Naive thymus-derived CD8-positive, alpha-beta T cell (primary cell): ENCODE measurements at regions not wholly inside any gene's neighbourhood (a gene's known extent, or its start where the extent isn't known, plus 50 kb on each side); places are given as distances from the start of the nearest gene placed in this dataset.

Experiments
- ATAC-seq, 2 donors: fragments of 150-1000 bp; cut with Tn5 transposase in 1 of 2; sonication (Bioruptor Pico), chemical (Tn5 transposase) in 1 of 2; 1 replicate in 1 of 2; 2 replicates in 1 of 2; pipeline ENCODE4 v1.10.0; 2021; ENCODE audit warnings: mild to moderate bottlenecking in 2 of 2, moderate library complexity in 2 of 2
- POLR2A ChIA-PET: fragments of 350-600 bp; sonication (Branson Sonifier 250); formaldehyde crosslinking; loops from one replicate; lab custom pipeline; 2021; ENCODE audit warnings: antibody characterized with exemption; lab: Charles Lee
- DNase-seq, 10 donors: peaks; one replicate each; pipeline versions ENCODE4 v3.0.0 to v3.0.0-alpha.2; 2020 to 2022
- H3K27ac Mint-ChIP-seq, 10 donors: one replicate each; pipeline ENCODE4 v1.8.0; 2020 to 2022; ENCODE audit warnings: mild to moderate bottlenecking in 10 of 10, mixed read lengths in 10 of 10, moderate library complexity in 4 of 10, inconsistent platforms in 1 of 10
- H3K27me3 Mint-ChIP-seq, 5 donors: one replicate each; pipeline ENCODE4 v1.8.0; 2021 to 2022; ENCODE audit warnings: mixed read lengths in 5 of 5
- H3K36me3 Mint-ChIP-seq, 3 donors: one replicate each; pipeline ENCODE4 v1.8.0; 2020 to 2022; ENCODE audit warnings: mixed read lengths in 3 of 3, mild to moderate bottlenecking in 2 of 3, inconsistent platforms in 1 of 3
- H3K4me1 Mint-ChIP-seq, 4 donors: one replicate each; pipeline ENCODE4 v1.8.0; 2021 to 2022; ENCODE audit warnings: mixed read lengths in 4 of 4
- H3K4me3 Mint-ChIP-seq, 10 donors: one replicate each; pipeline ENCODE4 v1.8.0; 2020 to 2022; ENCODE audit warnings: mild to moderate bottlenecking in 10 of 10, mixed read lengths in 10 of 10, moderate library complexity in 6 of 10, inconsistent platforms in 1 of 10
- H3K9me3 Mint-ChIP-seq, 9 donors: one replicate each; pipeline ENCODE4 v1.8.0; 2020 to 2022; ENCODE audit warnings: mixed read lengths in 9 of 9, mild to moderate bottlenecking in 3 of 9, inconsistent platforms in 1 of 9, moderate library complexity in 1 of 9

DNA sequence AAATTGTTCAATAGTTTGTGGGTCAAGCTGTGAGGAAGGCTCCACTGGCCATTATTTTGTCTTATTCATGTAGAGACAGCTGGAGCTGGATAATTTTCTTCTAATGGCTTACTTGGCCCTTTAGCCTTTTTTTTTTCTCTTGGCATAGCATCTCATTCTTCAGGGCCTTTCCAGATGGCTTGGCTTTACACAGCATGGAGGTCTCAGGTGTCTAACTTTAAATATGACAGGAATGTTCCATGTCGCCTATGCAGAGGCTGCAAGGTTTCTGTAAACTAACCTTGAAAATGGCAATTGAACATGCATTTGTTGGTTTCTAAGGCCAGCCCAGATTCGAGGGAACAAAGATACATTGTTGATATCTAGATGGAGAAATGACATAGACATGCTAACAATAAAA, 247.9 kb upstream of the CNTN5 start:
- H3K4me3 Mint-ChIP-seq: no peak overlapping the region
- POLR2A ChIA-PET: no interaction called here
- no peaks in the 10 kb centered on the region for H3K27me3 Mint-ChIP-seq
- DNase-seq (no peak), ATAC-seq (no peak)
- H3K36me3 Mint-ChIP-seq: peaks cover 0 to 4% (median 0%) of the 10 kb centered on the region in 3 donors
- peaks cover 0 to 23% (median 12%) of the 10 kb centered on the region in 9 donors for H3K9me3 Mint-ChIP-seq
- no peaks in the 10 kb centered on the region for H3K4me1 Mint-ChIP-seq
- H3K27ac Mint-ChIP-seq: no peak overlapping the region

DNA sequence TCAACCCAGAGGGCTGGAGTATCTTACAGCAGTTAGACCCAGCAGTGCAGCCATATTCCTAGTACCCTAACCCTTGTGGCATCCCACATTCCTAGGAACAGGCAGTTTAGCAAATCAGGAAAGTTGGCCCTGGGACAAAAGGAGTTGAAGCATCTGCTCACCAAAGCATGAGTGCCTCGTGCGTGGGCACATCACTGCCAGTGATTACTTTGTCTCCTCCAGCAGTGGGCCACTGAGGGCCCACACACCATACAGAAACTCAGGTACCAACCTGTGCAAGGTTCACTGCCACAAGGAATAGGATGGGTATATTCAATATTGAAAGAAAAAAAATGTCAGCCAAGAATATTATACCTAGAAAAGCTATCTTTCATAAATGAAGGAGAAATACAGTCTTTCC, 227.5 kb upstream of the CNTN5 start:
- Mint-ChIP-seq H3K36me3 (no peaks in the 10 kb centered on the region), H3K27me3 (no peaks in the 10 kb centered on the region), H3K9me3 (peaks cover 4 to 31% (median 14%) of the 10 kb centered on the region in 9 donors), H3K4me3 (no peak overlapping the region), H3K4me1 (no peaks in the 10 kb centered on the region), H3K27ac (no peak overlapping the region)
- no peak for DNase-seq
- no peak for ATAC-seq
- POLR2A ChIA-PET: no interaction called here

DNA sequence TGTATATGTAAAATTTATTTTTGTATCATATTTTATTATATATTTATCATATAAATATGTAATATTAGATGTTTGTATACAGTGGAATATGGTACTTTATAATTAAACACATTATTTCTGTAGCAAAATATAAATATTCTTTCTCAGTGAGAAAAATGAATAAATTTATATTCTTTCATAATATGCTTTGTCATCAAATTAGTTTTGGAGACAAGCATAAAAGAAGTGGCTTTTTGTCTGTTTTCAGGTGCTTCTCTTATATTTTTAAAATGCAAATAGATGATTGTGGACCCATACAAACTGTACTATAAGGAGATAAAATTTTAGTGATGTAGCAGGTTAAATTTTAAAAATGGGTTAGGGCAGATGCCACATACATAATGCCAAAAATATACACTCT, 222.4 kb upstream of the CNTN5 start:
- no peak overlapping the region for H3K27ac Mint-ChIP-seq
- no peaks in the 10 kb centered on the region for H3K27me3 Mint-ChIP-seq
- no peaks in the 10 kb centered on the region for H3K4me1 Mint-ChIP-seq
- ATAC-seq: no peak
- POLR2A ChIA-PET: no interaction called here
- no peaks in the 10 kb centered on the region for H3K36me3 Mint-ChIP-seq
- H3K4me3 Mint-ChIP-seq: no peak overlapping the region
- no peak for DNase-seq
- H3K9me3 Mint-ChIP-seq: peaks cover 2 to 34% (median 13%) of the 10 kb centered on the region in 9 donors

DNA sequence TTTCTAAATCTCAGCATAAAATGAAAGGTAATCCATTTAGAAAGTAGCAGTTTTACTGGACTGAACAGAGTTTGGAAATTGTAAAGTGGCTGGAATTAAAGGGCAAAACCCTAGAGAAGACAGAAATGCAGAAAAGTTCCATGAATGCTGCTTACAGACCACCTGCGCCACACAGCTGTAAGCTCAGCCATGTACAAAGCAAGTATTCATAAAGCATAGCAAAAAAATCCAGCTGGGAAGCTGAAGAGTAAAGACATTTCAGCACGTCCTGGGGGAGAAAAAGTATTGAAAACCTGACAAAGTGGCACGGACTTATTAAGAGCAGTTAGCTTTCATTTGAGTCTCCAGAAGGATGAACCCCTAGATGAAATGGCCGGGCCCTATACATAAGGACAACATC, 220.1 kb upstream of the CNTN5 start:
- ATAC-seq: no peak
- H3K36me3 Mint-ChIP-seq: no peaks in the 10 kb centered on the region
- H3K9me3 Mint-ChIP-seq: peaks cover 0 to 23% (median 10%) of the 10 kb centered on the region in 9 donors
- H3K4me1 Mint-ChIP-seq: no peaks in the 10 kb centered on the region
- no peak overlapping the region for H3K27ac Mint-ChIP-seq
- no peak for DNase-seq
- POLR2A ChIA-PET: no interaction called here
- no peak overlapping the region for H3K4me3 Mint-ChIP-seq
- no peaks in the 10 kb centered on the region for H3K27me3 Mint-ChIP-seq

DNA sequence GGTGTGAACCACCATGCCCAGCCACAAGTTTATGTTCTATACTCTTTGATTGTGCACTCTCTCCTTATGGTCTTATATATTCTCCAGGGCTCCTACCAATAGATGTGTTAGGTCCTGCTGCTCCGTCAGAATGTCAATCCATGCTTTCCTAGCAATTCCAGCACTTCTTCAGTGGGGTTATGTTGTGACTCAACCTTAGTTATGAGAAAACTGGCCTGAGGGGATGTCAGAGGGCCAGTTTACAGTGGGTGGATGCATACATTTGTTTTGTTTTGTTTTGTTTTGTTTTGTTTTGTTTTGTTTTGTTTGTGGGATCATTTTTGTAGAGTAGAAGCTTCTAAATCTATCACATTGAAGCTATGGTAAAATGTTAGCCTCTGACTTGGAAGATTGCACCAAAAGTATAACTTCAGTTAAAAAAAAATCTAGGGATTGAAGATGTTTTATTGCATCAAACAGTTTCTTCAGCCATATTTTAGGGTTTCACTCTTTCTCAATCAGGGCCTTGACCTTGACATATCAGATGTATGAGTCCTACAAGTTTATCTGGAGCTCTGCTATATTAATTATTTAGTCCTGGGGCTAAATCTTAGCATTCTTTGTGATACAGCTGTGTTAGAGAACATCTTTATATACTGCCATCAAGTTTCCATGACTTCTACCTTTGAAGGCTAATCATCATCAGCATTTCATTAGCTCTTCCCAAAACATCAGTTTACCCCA, 191.6 kb upstream of the CNTN5 start:
- H3K27me3 Mint-ChIP-seq: no peaks in the 10 kb centered on the region
- peaks cover 6 to 36% (median 13%) of the 10 kb centered on the region in 9 donors for H3K9me3 Mint-ChIP-seq
- ATAC-seq (no peak), DNase-seq (no peak)
- no peak overlapping the region for H3K27ac Mint-ChIP-seq
- POLR2A ChIA-PET: no interaction called here
- peaks cover 0 to 4% (median 0%) of the 10 kb centered on the region in 3 donors for H3K36me3 Mint-ChIP-seq
- H3K4me1 Mint-ChIP-seq: no peaks in the 10 kb centered on the region
- no peak overlapping the region for H3K4me3 Mint-ChIP-seq

DNA sequence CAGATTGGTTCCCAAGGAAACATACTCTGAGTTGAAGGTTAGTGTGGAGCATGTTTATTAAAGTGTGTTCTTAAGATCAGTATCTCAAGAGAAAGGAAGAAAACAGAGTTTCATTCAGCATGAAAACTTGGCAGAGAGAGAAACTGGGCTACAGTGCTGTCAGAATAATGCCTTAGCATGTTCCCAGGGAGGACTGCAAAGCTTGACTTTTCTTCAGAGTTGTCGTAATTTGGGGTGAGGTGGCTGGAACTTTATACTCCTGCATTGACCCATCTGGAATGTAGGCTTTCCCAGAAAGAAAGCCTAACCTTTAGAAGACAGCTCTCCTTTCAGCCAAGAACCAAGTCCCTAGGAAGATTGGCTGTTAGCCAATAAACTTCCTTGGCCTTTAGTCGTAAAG, 190.8 kb upstream of the CNTN5 start:
- POLR2A ChIA-PET: no interaction called here
- no peaks in the 10 kb centered on the region for H3K4me1 Mint-ChIP-seq
- H3K9me3 Mint-ChIP-seq: peaks cover 6 to 44% (median 13%) of the 10 kb centered on the region in 9 donors
- DNase-seq: no peak
- ATAC-seq: no peak
- no peak overlapping the region for H3K4me3 Mint-ChIP-seq
- no peak overlapping the region for H3K27ac Mint-ChIP-seq
- H3K27me3 Mint-ChIP-seq: no peaks in the 10 kb centered on the region
- H3K36me3 Mint-ChIP-seq: peaks cover 0 to 4% (median 0%) of the 10 kb centered on the region in 3 donors

DNA sequence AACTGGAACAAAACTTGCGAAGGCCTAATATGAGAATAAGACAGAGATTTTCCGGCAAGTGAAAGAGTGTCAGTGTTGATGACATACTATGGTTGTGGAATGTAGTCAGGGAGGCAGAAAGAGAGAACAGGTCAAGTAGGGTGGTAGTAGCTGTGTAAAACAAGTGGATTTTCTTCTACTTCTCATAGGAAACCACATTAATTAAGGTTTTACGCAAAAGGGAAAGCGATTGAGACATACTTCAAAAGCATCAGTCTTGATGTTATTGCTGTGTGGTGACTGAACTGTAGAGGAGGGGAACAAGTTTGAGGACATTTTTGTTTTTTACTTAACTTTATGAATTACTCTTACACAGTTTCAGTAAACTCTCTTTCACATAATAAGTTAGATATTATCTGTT, 186.0 kb upstream of the CNTN5 start:
- Mint-ChIP-seq H3K27ac (no peak overlapping the region), H3K27me3 (no peaks in the 10 kb centered on the region), H3K36me3 (no peaks in the 10 kb centered on the region), H3K9me3 (peaks cover 0 to 19% (median 7%) of the 10 kb centered on the region in 9 donors), H3K4me1 (no peaks in the 10 kb centered on the region), H3K4me3 (no peak overlapping the region)
- ATAC-seq: no peak
- POLR2A ChIA-PET: no interaction called here
- DNase-seq: no peak

DNA sequence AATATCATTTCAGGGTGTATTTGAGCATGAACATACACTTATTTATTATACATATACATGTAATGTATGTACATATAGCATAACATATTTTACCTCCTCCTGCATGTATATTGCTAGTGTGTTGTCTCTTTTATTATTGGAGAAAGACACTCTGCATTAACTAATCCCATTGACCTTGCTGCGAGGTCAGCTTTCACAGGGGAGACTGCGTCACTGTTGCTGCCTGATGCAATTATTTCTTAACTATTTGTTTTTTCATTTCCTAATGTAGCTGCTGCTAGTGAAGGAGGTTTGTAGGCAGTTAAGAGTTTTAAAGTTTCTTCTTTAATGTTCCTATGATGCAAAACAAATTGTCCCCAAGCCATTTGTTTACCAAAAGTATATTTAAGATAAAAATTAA, 185.4 kb upstream of the CNTN5 start:
- ATAC-seq: no peak
- Mint-ChIP-seq H3K9me3 (peaks cover 0 to 18% (median 9%) of the 10 kb centered on the region in 9 donors), H3K27ac (no peak overlapping the region), H3K4me3 (no peak overlapping the region), H3K27me3 (no peaks in the 10 kb centered on the region), H3K4me1 (no peaks in the 10 kb centered on the region), H3K36me3 (no peaks in the 10 kb centered on the region)
- no peak for DNase-seq
- POLR2A ChIA-PET: no interaction called here

DNA sequence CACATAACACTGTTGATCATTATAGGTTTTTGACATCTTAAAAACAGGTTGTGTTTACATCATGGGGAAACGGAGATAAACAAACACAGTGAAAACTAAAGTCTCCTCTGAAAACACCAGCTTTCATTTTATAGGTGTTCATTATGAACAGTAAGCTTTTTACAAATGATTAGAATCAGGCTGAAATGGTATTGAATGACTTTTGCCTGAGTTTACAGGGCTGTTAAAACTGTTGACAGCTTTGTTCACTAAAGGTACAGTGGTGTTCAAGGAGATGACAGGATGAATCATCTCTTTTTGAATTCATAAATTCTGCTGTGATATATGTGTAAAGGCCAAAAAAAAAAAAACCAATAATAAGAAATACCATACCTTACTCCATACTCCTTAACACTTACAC, 184.6 kb upstream of the CNTN5 start:
- H3K4me3 Mint-ChIP-seq: no peak overlapping the region
- POLR2A ChIA-PET: no interaction called here
- no peak overlapping the region for H3K27ac Mint-ChIP-seq
- no peak for ATAC-seq
- no peak for DNase-seq
- H3K9me3 Mint-ChIP-seq: peaks cover 2 to 18% (median 8%) of the 10 kb centered on the region in 9 donors
- no peaks in the 10 kb centered on the region for H3K36me3 Mint-ChIP-seq
- no peaks in the 10 kb centered on the region for H3K4me1 Mint-ChIP-seq
- H3K27me3 Mint-ChIP-seq: no peaks in the 10 kb centered on the region

DNA sequence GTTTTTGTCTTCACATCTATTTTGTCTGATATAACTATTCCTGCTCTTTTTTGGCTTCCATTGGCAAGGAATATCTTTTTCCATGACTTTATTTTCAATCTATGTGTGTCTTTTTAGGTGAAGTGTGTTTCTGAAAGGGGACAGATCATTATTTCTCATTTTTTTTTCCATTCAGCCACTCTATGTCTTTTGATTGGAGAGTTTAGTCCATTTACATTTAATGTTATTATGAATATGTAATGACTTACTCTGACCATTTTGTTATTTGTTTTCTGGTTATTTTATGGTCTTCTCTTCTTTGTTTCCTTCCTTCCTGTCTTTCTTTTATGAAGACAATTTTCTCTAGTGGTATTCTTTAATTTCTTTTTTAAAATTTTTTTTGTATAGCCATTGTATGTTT, 178.6 kb upstream of the CNTN5 start:
- peaks cover 9 to 33% (median 18%) of the 10 kb centered on the region in 9 donors for H3K9me3 Mint-ChIP-seq
- H3K36me3 Mint-ChIP-seq: no peaks in the 10 kb centered on the region
- H3K4me1 Mint-ChIP-seq: no peaks in the 10 kb centered on the region
- no peak overlapping the region for H3K27ac Mint-ChIP-seq
- H3K27me3 Mint-ChIP-seq: no peaks in the 10 kb centered on the region
- ATAC-seq (no peak), DNase-seq (no peak)
- POLR2A ChIA-PET: no interaction called here
- H3K4me3 Mint-ChIP-seq: no peak overlapping the region

DNA sequence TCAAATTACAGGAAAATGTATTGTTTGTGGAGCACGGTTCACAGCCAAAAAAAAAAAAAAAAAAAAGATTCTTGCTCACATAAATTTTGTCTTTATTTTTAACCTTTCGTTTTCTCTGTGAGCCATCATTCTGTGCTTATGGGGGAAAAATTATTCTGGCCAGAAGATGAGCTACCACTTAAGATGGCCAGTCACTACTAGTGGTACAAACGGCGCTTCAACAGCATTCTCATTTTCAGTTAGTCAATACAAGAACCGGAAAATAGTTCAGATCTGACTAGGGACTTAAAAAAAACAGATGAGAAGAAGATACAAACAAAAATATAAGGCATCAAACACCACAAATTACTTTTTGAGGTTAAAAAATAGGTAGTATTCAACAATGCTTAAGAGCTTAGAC, 158.6 kb upstream of the CNTN5 start:
- no peaks in the 10 kb centered on the region for H3K4me1 Mint-ChIP-seq
- no peaks in the 10 kb centered on the region for H3K36me3 Mint-ChIP-seq
- H3K27me3 Mint-ChIP-seq: no peaks in the 10 kb centered on the region
- H3K9me3 Mint-ChIP-seq: peaks cover 0 to 28% (median 9%) of the 10 kb centered on the region in 9 donors
- no peak overlapping the region for H3K4me3 Mint-ChIP-seq
- POLR2A ChIA-PET: no interaction called here
- no peak for ATAC-seq
- H3K27ac Mint-ChIP-seq: no peak overlapping the region
- DNase-seq: no peak

DNA sequence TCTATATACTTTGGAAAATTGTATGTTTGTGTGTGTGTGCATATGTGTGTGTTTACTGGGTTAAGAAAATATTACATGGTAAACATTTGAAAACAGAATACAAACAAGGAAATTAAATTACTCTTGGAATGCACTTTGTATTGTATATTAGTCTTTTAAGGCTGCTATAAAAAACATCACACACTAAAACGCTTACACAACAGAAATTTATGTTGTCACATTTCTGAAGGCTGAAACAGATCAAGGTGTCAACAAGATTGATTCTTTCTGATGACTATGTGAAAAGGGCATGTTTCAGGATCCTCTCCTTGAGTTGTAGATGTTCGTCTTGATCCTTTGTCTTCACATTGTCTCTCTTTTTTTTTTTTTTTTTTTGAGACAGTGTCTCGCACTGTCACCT, 149.1 kb upstream of the CNTN5 start:
- no peak overlapping the region for H3K27ac Mint-ChIP-seq
- peaks cover 0 to 24% (median 6%) of the 10 kb centered on the region in 9 donors for H3K9me3 Mint-ChIP-seq
- ATAC-seq (no peak), DNase-seq (no peak)
- no peak overlapping the region for H3K4me3 Mint-ChIP-seq
- no peaks in the 10 kb centered on the region for H3K36me3 Mint-ChIP-seq
- H3K4me1 Mint-ChIP-seq: no peaks in the 10 kb centered on the region
- POLR2A ChIA-PET: no interaction called here
- no peaks in the 10 kb centered on the region for H3K27me3 Mint-ChIP-seq

DNA sequence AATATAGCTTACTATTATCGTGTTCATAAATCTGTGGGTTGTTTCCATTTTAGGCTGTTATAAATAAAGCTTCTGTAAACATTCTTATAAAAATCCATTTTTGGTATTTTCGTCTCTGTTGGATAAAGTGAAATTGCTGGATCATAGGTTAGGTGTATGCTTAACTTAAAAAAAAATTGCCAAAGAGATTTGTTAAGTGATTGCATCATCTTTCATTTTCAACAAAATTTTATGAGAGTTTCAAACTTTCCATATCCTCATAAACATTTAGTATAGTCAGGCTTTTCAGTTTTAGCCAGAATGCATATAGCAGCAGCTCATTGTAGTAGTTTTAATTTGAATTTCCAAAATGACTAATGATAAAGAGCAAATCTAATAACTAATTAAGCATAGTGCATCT, 146.7 kb upstream of the CNTN5 start:
- DNase-seq (no peak), ATAC-seq (no peak)
- Mint-ChIP-seq H3K27ac (no peak overlapping the region), H3K4me3 (no peak overlapping the region), H3K4me1 (no peaks in the 10 kb centered on the region), H3K36me3 (no peaks in the 10 kb centered on the region), H3K9me3 (peaks cover 0 to 15% (median 3%) of the 10 kb centered on the region in 9 donors), H3K27me3 (no peaks in the 10 kb centered on the region)
- POLR2A ChIA-PET: no interaction called here

DNA sequence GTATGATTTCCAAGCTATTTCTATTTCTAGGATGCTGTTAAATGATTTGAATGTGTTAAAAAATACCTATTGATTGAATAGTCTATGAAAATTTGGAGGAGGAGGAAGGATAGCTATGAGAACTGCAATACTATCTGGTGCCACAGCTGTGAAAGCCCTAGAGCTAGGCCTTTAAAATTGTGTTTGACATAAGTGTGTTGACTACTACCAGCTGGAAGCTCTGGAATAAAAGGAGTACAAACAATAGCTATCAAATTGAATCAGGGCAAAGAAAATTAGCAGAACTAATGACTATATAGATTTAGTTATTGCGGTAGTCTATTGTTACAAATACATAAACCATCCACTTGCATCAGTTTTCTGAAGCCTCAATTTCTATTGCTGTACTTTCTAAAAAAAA, 124.8 kb upstream of the CNTN5 start:
- H3K4me1 Mint-ChIP-seq: no peaks in the 10 kb centered on the region
- DNase-seq (no peak), ATAC-seq (no peak)
- peaks cover 0 to 7% (median 0%) of the 10 kb centered on the region in 3 donors for H3K36me3 Mint-ChIP-seq
- H3K9me3 Mint-ChIP-seq: peaks cover 0 to 42% (median 9%) of the 10 kb centered on the region in 9 donors
- H3K27ac Mint-ChIP-seq: no peak overlapping the region
- no peaks in the 10 kb centered on the region for H3K27me3 Mint-ChIP-seq
- POLR2A ChIA-PET: no interaction called here
- H3K4me3 Mint-ChIP-seq: no peak overlapping the region
